SHP77 treated with DMSO at 0.1 percent for 48 hours (cell line): ENCODE measurements at regions not wholly inside any gene's neighbourhood (a gene's known extent, or its start where the extent isn't known, plus 50 kb on each side); places are given as distances from the start of the nearest gene placed in this dataset.

Experiments
- DNase-seq: peaks from one replicate; lab custom pipeline; 2025; lab: John Stamatoyannopoulos, UW

DNA sequence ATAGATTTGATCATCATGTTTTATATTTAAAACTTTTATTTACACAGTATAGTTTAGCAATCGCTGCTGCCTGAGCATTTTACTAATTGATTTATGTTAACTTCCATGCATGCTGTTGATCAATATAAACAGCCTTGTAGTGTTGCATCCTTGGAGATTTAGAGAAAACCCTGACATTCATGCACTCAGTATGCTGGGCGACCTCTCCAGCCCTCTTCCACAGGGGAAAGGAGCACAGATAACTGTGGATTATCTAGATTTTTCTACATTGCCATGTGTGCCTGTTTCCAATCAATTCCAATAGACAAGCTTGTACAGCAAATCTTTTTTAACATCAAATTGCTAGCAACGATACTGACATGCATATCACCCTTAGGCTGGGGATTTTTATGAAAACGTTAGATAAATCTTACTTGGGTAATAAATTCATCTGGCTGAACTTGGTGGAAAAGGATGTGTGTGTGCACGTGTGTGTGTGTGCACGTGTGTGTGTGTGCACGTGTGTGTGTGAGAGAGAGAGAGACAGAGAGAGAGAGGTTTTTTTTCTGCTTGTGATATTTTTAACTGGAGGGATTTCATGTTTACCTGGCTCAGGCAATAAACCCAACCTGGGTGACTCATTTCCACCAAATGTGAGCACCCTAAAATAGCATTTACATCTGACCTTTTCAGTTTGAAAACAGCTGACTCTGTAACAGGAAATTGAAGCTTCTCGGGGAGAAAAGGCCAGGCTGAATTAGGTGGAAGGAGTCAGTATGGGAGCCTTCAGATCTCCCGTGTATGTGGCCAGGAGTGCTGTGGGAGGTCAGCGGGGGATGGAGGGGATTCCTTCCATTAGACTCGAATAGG, 339.8 kb downstream of the PRDM2 start:
- DNase-seq: peak; percentile 22

DNA sequence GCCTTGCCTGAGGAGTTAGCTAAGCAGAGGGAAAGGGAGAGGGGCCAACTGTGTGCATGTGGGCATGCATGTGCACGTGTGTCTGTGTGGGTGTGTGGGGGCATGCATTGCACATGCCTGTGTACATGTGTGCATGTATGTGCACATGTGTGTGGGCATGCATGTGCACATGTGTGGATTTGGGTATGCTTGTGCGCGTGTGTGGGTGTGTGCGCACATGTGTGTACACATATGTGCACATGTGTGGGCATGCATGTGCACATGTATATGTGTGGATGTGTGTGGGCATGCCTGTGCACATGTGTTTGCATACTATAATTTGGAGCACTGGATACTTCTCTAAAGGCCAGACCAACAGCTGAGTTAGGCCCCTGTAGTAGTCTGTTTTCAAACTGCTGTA, 350.0 kb downstream of the PRDM2 start:
- DNase-seq: no peak

DNA sequence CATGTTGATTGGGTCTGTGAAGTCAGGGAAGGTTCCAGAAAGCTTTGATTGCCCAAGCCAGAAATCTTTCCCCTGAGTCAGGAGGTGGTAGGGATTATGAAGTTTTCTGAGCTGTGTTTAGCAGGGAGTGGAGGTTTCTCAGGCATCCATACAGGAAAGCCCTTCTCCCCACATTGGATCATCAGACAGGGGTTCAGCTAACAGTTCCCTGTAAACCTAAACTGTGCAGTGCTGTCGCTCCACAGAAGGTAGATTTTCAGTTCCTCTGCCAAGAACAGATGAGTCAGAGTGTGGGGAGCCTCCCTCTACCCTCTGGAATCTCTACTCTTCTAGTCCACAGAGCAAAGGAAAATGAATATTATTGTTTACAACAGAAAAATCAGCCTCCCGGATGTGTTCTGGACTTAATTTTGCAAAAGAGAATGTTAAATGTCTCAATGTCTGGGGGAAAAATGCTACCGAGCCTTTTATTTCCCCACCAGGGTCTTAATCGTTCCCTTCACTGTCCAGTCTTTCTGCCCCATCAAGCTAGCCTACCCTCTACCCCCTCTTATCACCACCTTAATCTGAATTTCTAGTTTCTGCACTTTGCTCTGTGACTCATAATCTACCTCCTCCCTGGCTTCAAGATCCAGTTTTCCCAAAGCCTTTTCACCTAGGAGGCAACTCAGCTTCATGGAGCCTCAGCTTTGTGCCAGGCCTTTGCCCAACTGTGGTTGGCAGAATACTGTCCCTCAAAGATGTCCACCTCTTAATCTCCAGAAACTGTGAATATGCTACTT, 355.6 kb downstream of the PRDM2 start:
- no peak for DNase-seq

DNA sequence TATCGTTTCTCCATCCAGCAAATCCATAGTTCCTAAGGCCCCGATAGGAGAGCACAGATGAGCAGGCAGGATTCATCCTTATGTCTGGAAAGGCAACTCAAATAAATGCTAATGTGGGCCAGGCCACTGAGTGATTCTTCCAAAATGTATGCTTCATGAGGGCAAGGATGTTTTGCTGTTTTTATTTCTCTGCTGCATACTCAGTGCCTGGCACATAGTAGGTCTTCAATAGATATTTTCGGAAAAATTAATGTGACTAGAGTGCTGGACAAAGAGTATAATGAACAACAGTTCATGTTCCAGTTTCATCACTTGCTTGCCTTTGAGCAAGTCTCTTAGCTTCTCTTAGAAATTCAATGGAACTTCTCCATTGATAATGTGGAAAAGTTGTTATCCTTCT, 357.7 kb downstream of the PRDM2 start:
- no peak for DNase-seq

DNA sequence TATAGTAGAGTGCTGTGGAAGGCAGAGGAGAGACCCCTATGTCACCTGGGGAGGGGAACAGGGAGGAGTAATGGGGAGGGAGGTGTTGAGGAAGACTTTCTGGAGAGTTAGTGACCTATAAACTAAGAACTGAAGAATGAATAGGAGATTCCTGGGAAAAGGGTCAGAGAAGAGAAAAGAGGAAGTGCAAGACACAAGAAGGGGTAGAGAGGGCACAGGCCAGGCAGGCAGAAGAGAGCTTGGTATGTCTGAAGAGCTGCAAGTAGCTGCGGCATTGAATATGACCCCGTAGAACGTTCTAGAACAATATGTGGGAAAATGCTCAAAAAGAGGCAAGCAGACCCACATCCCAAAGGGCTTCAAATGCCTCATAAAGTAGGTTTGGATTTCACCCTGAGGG, 361.2 kb downstream of the PRDM2 start:
- DNase-seq: no peak

DNA sequence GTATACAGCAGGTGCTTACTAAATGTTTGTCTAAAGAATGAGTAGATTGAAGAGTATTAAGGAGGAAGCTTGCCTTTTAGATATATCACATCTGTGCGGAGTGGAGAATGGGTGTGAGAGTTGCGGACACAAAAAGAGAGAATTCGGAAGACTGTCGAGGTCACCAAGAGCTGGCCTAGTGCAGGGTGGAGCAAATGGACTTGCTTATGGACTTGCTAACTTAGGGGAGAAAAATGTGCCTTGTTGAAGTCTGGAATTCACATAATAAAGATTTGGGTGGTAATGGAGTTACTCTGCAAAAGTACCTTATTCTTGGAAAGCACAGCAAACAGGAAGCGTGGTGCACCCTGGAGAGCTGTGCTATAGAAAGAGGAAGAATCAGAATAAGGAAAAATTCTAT, 361.7 kb downstream of the PRDM2 start:
- DNase-seq: no peak

DNA sequence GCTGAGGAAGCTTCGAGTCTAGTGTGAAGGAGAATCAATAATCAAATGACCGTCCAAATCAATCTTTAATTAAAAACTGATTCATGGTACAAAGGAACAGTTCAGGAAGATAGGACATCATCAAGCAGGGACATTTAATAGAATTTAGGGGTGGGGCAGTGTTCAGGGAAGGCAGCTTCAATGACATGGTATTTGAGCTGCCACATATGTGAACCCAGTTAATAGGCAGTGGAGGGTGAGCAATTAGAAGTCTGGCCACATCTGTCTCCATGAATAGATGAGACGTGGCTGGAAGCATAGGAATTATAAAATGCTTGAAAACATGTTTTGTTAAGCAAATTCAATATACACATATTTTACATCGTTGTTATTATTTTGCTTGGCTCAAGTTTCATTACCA, 362.7 kb downstream of the PRDM2 start:
- DNase-seq: no peak

DNA sequence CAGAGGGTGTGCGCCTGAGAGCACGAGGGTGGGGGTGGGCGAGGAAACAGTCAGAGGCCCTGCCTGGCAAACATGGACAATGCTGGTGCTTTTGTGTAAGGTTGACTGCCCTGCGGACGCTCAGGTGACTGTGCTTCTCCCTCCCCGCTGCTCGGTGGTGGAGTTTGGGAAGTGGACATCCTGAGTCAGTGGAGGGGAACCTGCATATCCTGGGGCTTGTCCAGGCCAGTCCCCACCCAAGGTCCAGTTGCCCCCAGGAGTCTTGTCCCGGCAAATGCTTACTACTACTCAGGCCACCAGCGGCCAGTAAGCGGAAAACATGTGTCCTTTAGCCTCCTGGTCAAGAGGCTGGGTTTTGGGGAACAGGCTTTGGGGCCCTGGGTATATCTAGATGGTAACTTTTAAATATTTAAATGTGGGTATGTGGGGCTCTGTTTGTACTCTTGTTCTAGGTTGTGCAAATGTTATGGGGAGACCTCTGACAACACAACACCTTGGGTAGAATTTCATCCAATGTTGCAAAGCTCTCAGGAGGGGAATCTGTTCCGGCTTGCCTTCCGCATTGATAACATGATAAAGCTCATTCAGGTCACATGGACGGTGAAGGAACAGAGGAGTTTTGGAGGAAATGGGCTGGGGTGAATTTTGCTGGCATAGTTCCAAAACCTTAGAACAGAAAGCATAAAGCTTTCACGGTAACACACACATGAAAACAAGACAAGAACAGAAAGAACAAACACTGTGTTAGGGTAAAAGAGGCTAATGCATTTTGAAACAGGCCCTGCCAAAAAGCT, 364.9 kb downstream of the PRDM2 start:
- no peak for DNase-seq

DNA sequence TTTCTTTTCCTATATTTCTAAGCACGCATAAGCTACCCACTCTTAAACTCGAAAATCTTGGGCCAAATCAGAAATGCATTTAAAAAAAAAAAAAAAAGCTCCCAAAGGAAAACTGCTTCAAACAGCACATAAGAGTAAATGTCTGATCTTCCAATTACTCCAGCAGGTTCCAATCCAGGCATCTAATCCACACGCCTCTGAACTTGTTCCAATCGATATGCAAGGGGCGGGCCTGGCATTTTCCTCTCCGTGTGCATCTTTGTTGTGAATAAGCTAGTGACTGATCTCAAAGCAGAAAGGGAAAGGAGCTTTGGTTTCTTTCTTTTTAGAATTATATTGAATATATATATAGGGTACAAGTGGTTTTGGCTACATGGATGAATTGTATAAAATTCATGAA, 365.5 kb downstream of the PRDM2 start:
- DNase-seq: no peak

DNA sequence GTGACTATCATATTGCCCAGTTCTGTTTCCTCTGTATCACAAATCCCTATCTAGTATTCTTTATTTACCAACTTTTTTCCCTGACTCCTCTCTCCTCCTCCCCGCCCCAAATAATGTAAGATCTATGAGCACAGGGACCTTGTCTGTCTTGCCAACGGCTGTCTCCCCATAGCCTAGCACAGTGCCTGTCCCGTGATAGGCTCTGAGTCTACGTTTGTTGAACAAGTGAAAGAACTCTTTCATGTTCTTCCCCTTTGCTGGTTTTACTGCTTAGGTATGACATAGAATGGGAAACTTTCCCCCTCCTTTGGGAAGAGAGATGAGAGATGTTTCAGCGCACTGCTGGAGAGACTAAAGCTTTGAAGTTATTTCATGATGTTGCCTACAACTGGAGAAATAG, 367.0 kb downstream of the PRDM2 start:
- no peak for DNase-seq

DNA sequence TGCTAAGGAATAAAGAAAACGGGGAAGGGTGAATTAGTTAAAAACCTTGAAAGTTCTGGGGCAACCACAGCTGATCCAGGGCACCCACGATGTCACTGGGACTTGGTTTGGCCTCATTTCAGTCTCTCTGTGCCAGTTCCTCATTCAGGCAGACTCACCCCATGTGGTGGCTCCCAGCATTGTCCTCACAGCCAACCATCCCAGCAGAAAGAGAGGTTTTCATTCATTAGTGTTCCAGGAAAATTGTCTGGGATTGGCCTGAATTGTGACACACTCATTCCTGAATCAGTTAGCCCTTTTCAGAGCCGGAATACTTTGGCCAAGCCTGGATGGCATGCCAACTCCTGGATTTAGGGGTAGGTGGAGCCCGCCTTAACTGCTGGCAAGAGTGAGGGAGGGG, 367.7 kb downstream of the PRDM2 start:
- no peak for DNase-seq

DNA sequence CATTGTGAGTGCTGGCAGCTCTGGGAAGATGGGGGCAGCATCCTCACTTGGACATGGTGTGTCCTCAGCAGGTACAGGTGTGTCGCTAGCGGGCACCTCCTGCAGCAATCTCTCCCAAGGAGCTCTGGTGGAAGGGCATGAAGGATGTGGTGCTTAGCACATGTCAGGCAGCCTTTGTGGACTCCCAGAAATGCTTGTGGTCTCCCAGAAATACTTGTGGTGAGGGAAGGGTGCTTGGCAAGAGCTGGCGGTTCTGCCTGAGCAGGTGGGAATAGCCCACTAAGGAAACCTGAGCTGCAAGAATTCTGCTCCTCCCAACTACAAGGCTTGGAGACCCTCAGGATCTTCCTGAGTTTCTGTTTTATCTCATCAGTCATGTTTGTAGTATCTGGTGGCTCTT, 371.6 kb downstream of the PRDM2 start:
- DNase-seq: no peak

DNA sequence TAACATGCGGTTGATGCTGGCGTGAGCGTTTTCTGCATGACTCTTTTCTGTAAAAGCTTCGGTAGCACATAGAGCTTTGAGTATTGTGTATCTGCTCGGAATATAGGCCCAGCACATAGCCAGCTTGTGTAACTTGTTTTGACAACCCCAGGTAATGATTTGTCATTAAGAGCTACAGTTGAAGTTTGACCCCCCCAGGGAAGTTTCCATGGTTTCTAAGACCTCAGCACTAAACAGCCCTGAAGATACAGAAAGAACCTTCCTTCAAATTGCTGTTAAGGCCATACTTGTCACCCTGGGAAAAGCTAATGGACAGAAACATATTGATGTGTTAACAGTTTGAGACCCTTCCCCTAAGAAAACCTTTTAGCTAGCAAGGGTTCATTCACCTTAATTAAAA, 380.7 kb downstream of the PRDM2 start:
- DNase-seq: no peak

DNA sequence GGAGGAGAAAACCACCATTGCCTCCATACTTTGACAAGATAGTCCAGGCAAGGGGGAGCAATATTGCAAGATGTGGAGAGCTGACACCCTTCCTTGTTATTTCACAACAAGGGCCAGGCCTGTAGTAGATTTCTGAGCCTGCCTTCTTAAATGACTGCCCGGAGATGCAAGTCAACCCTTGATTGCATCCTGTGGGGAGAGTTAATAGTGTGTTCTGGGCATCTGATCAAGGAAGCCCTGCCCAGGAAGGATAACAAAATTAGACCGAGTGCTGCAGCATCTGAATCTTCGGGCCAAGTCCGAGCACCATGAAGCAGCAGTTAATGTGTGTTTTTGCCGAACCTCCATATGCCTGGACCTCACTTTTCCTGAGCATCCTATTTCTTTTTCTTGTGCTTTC, 382.3 kb downstream of the PRDM2 start:
- DNase-seq: no peak

DNA sequence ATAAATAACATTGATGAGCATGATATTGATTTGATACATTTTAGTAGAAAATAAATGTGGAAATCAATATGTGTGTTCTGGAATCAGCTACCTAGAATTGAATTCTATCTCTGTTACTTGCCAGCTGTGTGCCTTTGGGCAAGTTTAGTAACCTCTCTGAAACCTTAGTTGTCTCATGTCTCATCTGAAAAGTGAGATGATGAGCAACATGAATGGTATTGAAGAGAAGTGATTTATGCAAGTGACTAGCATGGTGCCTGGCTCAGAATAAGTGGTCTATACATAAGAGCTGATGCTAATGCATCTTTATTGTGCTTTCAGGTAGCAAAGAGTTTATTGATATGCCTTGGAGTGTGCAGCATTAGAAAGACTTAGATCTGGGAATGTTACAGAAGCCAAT, 383.3 kb downstream of the PRDM2 start:
- DNase-seq: no peak

DNA sequence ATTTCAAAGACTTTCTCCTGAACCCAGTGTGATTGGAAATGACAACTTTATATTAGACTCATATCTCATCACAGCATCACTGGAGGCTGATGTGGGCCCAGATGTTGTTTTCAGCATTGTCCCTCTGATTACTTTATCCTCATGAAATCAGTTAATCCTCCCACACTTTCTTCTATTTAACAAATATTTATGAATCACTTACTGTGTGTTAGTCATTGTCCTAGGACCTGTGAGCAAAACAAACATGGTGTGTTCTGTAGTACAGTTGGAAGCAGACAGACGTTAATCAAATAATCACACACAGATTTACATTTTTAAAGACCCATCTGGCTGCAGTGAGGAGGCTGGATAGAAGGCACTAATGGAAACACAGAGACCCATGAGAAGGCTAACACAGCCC, 383.7 kb downstream of the PRDM2 start:
- no peak for DNase-seq

DNA sequence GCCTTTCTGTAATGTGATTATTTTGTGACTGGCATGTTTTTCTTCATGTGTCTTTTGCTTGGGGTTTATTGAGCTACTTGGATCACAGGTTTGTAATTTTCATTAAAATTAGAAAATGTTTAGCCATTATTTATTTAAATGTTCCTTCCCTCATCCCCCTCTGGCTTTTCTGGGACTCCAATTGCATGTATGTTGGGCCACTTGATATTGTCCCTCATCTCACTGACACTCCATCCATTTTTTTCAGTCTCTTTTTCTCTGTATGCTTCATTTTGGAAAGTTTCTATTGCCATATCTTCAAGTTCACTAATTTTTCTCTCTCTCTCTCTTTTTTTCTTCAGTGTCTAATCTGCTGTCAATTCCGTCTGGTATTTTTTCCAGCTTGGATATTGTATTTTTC, 390.1 kb downstream of the PRDM2 start:
- no peak for DNase-seq

DNA sequence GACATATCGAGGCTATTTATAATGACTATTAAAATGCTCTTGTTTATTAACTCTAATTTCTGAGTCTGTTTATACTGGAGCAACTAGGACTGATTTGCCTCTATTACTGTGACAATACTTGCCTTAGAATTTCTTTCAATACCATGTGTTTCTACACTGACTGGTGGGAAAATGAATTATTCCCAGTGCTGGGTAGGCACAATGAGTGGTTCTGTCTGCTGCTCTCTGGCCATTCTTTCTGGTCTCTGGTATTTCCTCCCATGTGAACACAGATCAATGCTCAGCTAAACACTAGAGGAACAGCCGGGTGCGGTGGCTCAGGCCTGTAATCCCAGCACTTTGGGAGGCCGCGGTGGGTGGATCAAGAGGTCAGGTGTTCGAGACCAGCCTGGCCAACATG, 390.5 kb downstream of the PRDM2 start:
- DNase-seq: no peak

DNA sequence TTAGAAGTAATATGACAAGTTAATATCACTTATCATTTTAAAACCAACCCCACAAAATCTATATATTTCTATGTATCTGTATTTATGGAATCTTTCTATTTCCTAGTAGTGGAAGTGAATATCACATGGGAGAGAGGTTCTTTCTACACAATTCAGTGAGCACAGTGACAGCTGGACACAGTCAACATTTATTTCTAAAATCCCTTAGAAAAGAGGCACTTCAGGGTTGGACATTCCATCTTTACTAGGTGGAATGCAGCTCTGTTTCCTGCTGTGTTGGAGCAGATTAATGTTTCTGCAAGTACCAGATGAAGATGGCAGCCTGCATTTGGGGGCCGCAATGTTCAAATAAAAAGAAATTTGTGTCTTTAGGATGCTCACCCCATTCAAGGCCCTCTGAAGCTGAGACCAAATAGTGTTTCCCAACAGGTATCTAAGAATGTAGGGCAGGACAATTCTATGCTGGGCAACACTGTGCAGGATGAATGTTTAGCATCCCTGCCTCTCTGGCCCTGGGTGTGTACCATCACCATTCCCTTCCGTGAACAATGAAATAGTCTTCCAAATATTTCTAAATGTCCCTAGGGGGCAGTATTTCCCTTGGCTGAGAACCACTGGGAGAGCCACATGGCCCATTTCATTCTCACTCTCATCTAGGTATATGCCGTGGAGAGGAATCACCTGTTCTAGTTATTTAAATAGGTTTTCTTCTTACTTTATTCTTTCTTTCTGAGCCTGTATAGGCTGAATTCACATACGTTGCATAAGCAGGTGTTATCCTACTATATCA, 394.8 kb downstream of the PRDM2 start:
- peak; percentile 4 for DNase-seq

DNA sequence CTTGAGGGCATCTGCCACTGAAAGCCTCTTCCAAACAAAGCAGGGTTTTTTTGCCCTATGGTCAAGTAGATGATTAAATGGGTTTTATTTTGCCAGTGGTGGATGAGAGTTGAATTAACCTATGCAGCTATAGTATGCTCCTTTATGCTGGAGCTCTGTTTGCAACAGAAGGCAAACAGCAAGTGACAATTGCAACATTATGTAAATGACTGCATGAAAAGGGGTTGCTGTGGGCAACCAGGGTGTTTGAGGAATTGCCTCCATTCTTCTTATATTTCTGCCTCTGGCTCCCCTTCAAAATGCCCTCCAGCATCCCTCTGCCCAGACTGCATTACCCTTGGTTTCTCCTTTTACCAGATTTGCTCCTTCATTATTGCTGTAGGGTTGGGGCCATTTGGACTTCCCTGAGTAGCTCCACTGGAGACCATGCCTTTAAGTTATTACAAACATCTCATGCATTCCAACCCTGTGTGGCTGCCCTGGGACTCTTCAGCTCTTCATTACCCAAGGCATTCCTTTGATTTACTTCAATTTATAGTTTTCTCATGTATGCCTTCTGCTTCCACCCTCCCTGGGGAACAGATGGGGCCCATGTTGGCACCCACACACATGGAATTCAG, 398.4 kb downstream of the PRDM2 start:
- no peak for DNase-seq

DNA sequence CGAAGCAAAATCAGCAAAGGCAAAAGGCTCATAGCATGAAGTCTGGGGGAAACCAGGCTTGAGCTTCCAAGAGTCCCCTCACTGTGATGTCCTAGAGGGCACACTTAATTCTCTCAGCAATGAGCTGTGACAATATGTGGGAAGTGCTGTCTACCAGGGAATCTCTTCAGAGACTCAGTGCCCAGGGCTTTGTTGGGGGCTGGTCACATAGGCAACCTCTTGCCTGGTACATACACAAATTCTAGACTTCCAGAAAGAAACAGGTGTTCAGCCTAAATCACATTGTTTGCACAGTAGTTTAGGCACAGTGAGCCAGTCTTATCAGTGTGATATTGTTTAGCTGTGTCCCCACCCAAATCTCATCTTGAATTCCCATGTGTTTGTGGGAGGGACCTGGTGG, 400.5 kb downstream of the PRDM2 start:
- DNase-seq: no peak

DNA sequence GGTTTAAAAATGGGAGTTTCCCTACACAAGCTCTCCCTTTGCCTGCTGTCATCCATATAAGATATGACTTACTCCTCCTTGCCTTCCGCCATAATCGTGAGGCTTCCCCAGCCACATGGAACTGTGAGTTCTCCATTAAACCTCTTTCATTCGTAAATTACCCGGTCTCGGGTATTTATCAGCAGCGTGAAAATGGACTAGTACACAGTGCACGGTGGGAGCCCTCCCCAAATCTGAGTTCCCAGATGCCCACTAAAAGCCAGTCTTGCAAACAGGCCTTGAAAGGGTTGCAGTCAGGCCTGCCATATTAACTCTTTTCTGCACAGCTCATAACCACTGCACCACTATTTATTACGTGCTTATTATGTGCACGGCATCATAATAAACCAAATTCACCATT, 400.9 kb downstream of the PRDM2 start:
- DNase-seq: no peak
